ENCODE measurements at regions not wholly inside any gene's neighbourhood (a gene's known extent, or its start where the extent isn't known, plus 50 kb on each side); places are given as distances from the start of the nearest gene placed in this dataset.

DNA sequence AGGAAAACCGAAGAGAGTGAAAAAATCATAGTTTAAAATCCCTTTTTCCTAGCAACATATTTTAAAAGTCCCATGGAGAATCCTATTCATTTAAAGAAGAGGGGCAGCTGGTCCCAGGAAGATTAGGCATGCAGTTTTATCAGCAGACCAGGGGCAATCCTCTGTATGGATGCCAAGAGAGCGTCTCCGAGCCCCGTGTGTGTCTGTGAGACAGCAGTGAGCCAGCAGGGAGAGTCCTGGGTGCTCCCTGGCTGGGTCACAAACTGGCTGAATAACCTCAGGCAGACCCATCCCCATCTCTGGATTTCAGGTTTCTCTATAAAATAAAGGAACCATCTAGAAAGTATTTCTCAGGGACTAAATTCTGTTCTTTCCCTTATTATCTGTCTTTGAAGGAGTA, 128.2 kb upstream of the RIOK3 start:
- Histone ChIP-seq H3K4me2 (ENCODE audit: low read depth, low read length) (no peak overlapping the region), H2AFZ (ENCODE audit: low read length) (no peak overlapping the region), H3K4me3 (replicated peaks in 1 of 3; ENCODE audit: insufficient read depth in 1 of 3, low read depth in 2 of 3, low read length in 3 of 3) (no peak overlapping the region), H3K27me3 (ENCODE audit: control insufficient read depth in 1 of 2, insufficient read depth in 2 of 2, low read length in 2 of 2) (no peaks in the 10 kb centered on the region), H3K79me2 (ENCODE audit: insufficient read depth, low read length) (no peaks in the 10 kb centered on the region), H3K4me1 (ENCODE audit: insufficient read depth, low read length) (peaks cover 12% of the 10 kb centered on the region), H3K27ac (ENCODE audit: extremely low read length, insufficient read depth, low read length) (no peak overlapping the region), H3K36me3 (replicated peaks in 1 of 2; ENCODE audit: control insufficient read depth in 1 of 2, insufficient read depth in 2 of 2, low read length in 2 of 2) (no peaks in the 10 kb centered on the region), H4K20me1 (ENCODE audit: insufficient read depth, low read length) (no peaks in the 10 kb centered on the region), H3K9me3 (ENCODE audit: low read length) (no peaks in the 10 kb centered on the region), H3K9ac (ENCODE audit: insufficient read depth, low read depth, low read length) (no peak overlapping the region)
- DNase-seq (ENCODE audit: low spot score) (no peak), FAIRE-seq (no peak), ATAC-seq (no peak)
- CTCF ChIA-PET (ENCODE audit: low intra/inter-chr PET ratio, low total read pairs), result no interaction called here
- BruUV-seq (replicated peaks), result no TSS peak
- POLR2A ChIA-PET, result no interaction called here
- intact Hi-C loops (cut with micrococcal nuclease; ENCODE audit: unreplicated experiment), result no loop called here
- in situ Hi-C loops (cut with HindIII; ENCODE audit: extremely low pct_ligation_motif_present, low pct_unique_long_range_greater_than_20kb), result no loop called here
- 100% methylated on average over 1 of the region's 4 CpGs for WGBS (ENCODE audit: low lambda C conversion rate)
- TF ChIP-seq, protein P1, sequence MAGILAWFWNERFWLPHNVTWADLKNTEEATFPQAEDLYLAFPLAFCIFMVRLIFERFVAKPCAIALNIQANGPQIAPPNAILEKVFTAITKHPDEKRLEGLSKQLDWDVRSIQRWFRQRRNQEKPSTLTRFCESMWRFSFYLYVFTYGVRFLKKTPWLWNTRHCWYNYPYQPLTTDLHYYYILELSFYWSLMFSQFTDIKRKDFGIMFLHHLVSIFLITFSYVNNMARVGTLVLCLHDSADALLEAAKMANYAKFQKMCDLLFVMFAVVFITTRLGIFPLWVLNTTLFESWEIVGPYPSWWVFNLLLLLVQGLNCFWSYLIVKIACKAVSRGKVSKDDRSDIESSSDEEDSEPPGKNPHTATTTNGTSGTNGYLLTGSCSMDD (CRISPR knock-in tag; IDR thresholded peaks at IDR 0.05), result no peak
- TF ChIP-seq BRD4 (CRISPR knock-in tag; IDR thresholded peaks at IDR 0.05), result no peak
- no peak for TF ChIP-seq RFX3 (CRISPR knock-in tag; IDR thresholded peaks at IDR 0.05)
- no peak for TF ChIP-seq TGIF2 (CRISPR knock-in tag; IDR thresholded peaks at IDR 0.05)
- TF ChIP-seq, protein P2, sequence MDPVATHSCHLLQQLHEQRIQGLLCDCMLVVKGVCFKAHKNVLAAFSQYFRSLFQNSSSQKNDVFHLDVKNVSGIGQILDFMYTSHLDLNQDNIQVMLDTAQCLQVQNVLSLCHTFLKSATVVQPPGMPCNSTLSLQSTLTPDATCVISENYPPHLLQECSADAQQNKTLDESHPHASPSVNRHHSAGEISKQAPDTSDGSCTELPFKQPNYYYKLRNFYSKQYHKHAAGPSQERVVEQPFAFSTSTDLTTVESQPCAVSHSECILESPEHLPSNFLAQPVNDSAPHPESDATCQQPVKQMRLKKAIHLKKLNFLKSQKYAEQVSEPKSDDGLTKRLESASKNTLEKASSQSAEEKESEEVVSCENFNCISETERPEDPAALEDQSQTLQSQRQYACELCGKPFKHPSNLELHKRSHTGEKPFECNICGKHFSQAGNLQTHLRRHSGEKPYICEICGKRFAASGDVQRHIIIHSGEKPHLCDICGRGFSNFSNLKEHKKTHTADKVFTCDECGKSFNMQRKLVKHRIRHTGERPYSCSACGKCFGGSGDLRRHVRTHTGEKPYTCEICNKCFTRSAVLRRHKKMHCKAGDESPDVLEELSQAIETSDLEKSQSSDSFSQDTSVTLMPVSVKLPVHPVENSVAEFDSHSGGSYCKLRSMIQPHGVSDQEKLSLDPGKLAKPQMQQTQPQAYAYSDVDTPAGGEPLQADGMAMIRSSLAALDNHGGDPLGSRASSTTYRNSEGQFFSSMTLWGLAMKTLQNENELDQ (CRISPR knock-in tag; IDR thresholded peaks at IDR 0.05; ENCODE audit: borderline replicate concordance), result no peak
- TF ChIP-seq SRSF4 (IDR thresholded peaks at IDR 0.05; ENCODE audit: low read depth, low read length, poor library complexity, severe bottlenecking), result no peak
- TF ChIP-seq, protein P3, sequence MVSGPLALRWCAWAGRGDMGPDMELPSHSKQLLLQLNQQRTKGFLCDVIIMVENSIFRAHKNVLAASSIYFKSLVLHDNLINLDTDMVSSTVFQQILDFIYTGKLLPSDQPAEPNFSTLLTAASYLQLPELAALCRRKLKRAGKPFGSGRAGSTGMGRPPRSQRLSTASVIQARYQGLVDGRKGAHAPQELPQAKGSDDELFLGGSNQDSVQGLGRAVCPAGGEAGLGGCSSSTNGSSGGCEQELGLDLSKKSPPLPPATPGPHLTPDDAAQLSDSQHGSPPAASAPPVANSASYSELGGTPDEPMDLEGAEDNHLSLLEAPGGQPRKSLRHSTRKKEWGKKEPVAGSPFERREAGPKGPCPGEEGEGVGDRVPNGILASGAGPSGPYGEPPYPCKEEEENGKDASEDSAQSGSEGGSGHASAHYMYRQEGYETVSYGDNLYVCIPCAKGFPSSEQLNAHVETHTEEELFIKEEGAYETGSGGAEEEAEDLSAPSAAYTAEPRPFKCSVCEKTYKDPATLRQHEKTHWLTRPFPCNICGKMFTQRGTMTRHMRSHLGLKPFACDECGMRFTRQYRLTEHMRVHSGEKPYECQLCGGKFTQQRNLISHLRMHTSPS (CRISPR knock-in tag; IDR thresholded peaks at IDR 0.05; ENCODE audit: low read depth), result no peak
- TF ChIP-seq, protein P4, sequence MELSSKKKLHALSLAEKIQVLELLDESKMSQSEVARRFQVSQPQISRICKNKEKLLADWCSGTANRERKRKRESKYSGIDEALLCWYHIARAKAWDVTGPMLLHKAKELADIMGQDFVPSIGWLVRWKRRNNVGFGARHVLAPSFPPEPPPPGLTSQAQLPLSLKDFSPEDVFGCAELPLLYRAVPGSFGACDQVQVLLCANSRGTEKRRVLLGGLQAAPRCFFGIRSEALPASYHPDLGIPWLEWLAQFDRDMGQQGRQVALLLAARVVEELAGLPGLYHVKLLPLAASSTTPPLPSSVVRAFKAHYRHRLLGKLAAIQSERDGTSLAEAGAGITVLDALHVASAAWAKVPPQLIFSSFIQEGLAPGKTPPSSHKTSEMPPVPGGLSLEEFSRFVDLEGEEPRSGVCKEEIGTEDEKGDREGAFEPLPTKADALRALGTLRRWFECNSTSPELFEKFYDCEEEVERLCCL (CRISPR knock-in tag; IDR thresholded peaks at IDR 0.05; ENCODE audit: borderline replicate concordance), result no peak
- TF ChIP-seq, protein P5, sequence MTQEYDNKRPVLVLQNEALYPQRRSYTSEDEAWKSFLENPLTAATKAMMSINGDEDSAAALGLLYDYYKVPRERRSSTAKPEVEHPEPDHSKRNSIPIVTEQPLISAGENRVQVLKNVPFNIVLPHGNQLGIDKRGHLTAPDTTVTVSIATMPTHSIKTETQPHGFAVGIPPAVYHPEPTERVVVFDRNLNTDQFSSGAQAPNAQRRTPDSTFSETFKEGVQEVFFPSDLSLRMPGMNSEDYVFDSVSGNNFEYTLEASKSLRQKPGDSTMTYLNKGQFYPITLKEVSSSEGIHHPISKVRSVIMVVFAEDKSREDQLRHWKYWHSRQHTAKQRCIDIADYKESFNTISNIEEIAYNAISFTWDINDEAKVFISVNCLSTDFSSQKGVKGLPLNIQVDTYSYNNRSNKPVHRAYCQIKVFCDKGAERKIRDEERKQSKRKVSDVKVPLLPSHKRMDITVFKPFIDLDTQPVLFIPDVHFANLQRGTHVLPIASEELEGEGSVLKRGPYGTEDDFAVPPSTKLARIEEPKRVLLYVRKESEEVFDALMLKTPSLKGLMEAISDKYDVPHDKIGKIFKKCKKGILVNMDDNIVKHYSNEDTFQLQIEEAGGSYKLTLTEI (CRISPR knock-in tag; conservative IDR thresholded peaks at IDR 0.05), result no peak
- TF ChIP-seq, protein P6, sequence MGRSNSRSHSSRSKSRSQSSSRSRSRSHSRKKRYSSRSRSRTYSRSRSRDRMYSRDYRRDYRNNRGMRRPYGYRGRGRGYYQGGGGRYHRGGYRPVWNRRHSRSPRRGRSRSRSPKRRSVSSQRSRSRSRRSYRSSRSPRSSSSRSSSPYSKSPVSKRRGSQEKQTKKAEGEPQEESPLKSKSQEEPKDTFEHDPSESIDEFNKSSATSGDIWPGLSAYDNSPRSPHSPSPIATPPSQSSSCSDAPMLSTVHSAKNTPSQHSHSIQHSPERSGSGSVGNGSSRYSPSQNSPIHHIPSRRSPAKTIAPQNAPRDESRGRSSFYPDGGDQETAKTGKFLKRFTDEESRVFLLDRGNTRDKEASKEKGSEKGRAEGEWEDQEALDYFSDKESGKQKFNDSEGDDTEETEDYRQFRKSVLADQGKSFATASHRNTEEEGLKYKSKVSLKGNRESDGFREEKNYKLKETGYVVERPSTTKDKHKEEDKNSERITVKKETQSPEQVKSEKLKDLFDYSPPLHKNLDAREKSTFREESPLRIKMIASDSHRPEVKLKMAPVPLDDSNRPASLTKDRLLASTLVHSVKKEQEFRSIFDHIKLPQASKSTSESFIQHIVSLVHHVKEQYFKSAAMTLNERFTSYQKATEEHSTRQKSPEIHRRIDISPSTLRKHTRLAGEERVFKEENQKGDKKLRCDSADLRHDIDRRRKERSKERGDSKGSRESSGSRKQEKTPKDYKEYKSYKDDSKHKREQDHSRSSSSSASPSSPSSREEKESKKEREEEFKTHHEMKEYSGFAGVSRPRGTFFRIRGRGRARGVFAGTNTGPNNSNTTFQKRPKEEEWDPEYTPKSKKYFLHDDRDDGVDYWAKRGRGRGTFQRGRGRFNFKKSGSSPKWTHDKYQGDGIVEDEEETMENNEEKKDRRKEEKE (IDR thresholded peaks at IDR 0.05), result no peak
- TF ChIP-seq ARNT2 (CRISPR knock-in tag; IDR thresholded peaks at IDR 0.05; ENCODE audit: low read depth), result no peak
- no peak for TF ChIP-seq ZNF33B (CRISPR knock-in tag; IDR thresholded peaks at IDR 0.05)
- no peak for TF ChIP-seq KLF16 (CRISPR knock-in tag; IDR thresholded peaks at IDR 0.05)
